Upper lobe of left lung (tissue), 4 donors: ENCODE measurements at regions not wholly inside any gene's neighbourhood (a gene's known extent, or its start where the extent isn't known, plus 50 kb on each side); places are given as distances from the start of the nearest gene placed in this dataset.

ENCODE experiments used
- EP300 ChIP-seq, 4 donors: sonication (generic); formaldehyde crosslinking; IDR thresholded peaks; one replicate each; pipeline ENCODE4 v1.5.1; 2017; ENCODE audit warnings: antibody characterized with exemption in 4 of 4, control low read depth in 2 of 4
- POLR2A ChIP-seq, 4 donors: fragments of 450-650 bp; IDR thresholded peaks; one replicate each; pipeline ENCODE4 v1.5.1; 2016 to 2017; ENCODE audit warnings: antibody characterized with exemption in 4 of 4, mild to moderate bottlenecking in 2 of 4
- POLR2AphosphoS5 ChIP-seq, 2 donors: sonication (generic); formaldehyde crosslinking; IDR thresholded peaks; one replicate each; pipeline ENCODE4 v1.5.1; 2017; ENCODE audit warnings: antibody characterized with exemption in 2 of 2
- TF ChIP-seq, protein P1 (sequence below), 6 experiments: fragments of 450-650 bp in 4 of 6; fragments of 200-600 bp in 2 of 6; sonication (generic) in 2 of 6; IDR thresholded peaks; one replicate each; pipeline ENCODE4 v1.5.1; 2016 to 2019; ENCODE audit warnings: antibody characterized with exemption in 6 of 6

DNA sequence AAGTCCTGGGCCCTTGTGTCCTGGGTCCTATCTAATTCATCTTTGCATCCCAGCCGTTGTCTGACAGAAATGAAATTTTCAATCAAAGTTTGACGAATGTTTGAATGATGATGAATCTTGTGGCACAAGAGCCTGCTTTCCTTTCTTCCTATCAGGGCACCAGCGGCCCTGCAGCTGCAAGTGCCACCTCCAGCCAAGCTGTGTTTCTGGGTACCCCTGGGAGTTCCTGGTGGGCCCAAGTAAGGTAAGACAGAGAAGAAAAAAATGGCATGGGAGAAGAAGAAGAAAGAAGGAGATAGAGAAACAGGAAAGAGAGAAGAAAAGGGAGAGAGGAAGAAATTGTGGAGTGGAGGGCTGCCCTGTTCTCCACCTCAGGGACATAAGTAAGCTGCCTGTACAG, 782.1 kb upstream of the TPTE start:
- TF ChIP-seq, protein P1, sequence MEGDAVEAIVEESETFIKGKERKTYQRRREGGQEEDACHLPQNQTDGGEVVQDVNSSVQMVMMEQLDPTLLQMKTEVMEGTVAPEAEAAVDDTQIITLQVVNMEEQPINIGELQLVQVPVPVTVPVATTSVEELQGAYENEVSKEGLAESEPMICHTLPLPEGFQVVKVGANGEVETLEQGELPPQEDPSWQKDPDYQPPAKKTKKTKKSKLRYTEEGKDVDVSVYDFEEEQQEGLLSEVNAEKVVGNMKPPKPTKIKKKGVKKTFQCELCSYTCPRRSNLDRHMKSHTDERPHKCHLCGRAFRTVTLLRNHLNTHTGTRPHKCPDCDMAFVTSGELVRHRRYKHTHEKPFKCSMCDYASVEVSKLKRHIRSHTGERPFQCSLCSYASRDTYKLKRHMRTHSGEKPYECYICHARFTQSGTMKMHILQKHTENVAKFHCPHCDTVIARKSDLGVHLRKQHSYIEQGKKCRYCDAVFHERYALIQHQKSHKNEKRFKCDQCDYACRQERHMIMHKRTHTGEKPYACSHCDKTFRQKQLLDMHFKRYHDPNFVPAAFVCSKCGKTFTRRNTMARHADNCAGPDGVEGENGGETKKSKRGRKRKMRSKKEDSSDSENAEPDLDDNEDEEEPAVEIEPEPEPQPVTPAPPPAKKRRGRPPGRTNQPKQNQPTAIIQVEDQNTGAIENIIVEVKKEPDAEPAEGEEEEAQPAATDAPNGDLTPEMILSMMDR (IDR thresholded peaks at IDR 0.05): no peak
- no peak for TF ChIP-seq POLR2AphosphoS5 (IDR thresholded peaks at IDR 0.05)
- TF ChIP-seq POLR2A (IDR thresholded peaks at IDR 0.05): no peak
- no peak for TF ChIP-seq EP300 (IDR thresholded peaks at IDR 0.05)
